AG09319 (cell line): ENCODE measurements at regions not wholly inside any gene's neighbourhood (a gene's known extent, or its start where the extent isn't known, plus 50 kb on each side); places are given as distances from the start of the nearest gene placed in this dataset.
"Not testable (repeated sequence)": the region's sequence is repeated elsewhere in the genome, so short reads cannot be mapped to it uniquely, and the experiment has no call there.

Experiments
- DNase-seq: peaks from one replicate; pipeline ENCODE4 v3.0.0-alpha.2; 2010; ENCODE audit warnings: low read depth; ENCODE audit errors: extremely low read depth
- CTCF ChIP-seq: IDR thresholded peaks from 2 replicates; pipeline ENCODE4 v1.5.1; 2011; ENCODE audit warnings: low read depth, mild to moderate bottlenecking, inconsistent platforms, low read length, moderate library complexity

GRCh38 chr9:78698371-78698770 lies 401.4 kb downstream of the PSAT1 start:
- TF ChIP-seq CTCF = no peak
- DNase-seq = no peak

- not testable (repeated sequence) for DNase-seq
Observed at GRCh38 chr9:78699217-78699616, 402.3 kb downstream of the PSAT1 start.

DNA sequence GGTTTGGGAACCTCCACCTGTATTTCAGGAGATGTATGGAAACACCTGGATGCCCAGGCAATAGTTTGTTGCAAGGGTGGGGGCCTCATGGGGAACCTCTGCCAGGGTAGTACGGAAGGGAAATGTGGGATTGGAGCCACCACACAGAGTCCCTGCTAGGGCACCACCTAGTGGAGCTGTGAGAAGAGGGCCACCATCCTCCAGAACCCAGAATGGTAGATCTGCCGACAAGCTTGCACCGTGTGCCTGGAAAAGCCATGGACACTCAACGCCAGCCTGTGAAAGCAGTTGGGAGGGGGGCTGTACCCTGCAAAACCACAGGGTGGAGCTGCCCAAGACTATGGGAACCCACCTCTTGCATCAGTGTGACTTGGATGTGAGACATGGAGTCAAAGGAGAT lies 407.2 kb downstream of the PSAT1 start:
- DNase-seq = not testable (repeated sequence)

DNA sequence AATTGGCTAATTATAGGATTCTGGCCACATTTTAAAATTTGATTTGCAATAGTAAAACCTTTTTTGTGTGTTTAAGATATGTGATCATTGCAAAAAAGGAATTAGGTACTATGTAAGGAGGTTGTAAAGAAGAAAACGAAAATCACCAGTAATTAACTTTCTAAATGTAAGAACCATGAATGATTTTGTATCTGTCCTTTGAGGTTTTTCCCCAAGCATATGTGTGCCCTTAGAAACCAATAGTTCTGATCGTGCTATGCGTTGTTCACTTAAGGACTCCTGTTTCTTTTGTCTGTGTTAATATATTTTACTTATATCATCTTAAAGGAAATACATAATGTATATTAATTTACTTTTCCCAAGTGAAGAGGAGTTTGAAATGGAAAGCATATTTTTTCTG lies 410.2 kb downstream of the PSAT1 start:
- no peak for DNase-seq
- no peak for TF ChIP-seq CTCF

DNA sequence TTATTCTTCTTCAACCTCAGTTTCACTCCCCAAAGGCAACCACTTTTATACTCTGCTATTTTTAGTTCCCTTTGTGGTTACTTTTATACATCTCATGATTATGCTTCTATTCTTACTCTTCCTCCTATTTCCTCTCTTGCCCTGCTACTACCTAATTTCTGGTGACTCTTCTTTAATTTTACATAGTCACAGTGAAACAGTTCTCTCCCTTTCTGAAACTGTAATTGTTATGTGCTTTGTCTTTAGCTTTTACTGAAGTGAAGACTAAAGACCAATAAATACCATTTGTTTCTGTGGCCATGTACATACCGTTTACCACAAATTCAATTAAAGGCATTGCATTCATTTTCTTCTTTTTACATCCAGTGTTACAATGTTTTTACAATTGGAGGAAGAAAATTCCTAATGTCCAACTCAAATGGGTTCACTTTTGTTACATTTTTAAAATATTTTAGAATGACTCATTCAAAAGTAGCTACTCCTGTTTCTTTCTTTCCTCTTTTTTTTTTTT lies 410.6 kb downstream of the PSAT1 start:
- no peak for TF ChIP-seq CTCF
- peak; percentile 19 for DNase-seq

- no peak for DNase-seq
- TF ChIP-seq CTCF = no peak
Observed at GRCh38 chr9:78712903-78713613, 416.1 kb downstream of the PSAT1 start.

DNA sequence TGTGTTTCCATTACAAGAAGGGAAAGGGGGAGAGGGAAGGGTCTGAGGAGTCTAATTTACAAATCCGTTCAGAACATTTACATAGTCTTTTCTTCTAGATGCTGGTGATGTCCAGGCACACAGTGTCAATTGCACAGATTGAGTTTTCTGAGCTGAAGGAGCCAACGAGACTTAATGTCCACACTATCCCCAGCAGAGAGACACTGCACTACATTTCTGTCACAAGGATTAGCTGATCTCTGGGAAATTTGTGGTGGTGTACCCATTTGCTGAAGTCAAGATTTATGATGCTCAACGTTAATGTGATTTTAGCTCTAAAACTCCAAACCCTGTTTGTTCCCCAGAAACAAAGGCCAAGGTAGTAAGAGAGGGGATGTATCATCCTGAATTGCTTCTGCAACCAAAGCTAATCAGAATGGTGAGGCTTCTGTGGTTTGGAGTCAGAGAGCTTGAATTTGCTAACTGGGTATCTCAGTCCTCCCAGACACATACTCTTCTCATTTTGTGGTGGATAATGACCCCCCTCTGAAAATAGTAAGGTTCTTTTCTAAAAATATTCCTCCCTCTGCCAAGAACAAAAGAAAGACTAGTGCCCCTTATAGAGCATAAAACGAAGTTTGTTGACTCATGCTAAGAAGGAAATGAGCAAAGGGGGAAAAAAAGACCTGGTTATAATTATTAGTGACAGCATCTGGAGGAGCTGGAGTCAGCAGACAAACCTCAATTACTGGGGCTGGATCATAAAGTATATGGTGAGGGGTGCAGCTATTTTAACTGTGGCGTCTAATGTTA lies 416.9 kb downstream of the PSAT1 start:
- peak; percentile 5 for DNase-seq
- TF ChIP-seq CTCF = no peak

GRCh38 chr9:78714576-78714975 lies 417.7 kb downstream of the PSAT1 start:
- no peak for DNase-seq
- no peak for TF ChIP-seq CTCF

DNA sequence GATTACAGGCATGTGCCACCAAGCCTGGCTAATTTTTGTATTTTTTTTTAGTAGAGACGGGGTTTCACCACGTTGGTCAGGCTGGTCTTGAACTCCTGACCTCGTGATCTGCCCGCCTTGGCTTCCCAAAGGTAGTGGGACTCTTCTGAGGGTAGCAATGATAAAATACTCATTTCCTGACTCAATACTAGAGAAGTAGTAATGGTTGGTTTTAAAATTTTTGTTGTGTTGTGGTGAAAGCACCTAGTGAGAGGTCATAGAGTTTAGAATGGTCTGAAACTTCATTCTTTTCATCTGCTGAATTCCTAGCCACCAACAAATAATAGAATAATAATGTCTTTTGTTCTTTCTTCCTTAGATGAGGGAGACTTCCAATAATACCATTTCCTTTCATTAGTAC lies 422.1 kb downstream of the PSAT1 start:
- not testable (repeated sequence) for DNase-seq
